ENCODE measurements at regions not wholly inside any gene's neighbourhood (a gene's known extent, or its start where the extent isn't known, plus 50 kb on each side); places are given as distances from the start of the nearest gene placed in this dataset.

DNA sequence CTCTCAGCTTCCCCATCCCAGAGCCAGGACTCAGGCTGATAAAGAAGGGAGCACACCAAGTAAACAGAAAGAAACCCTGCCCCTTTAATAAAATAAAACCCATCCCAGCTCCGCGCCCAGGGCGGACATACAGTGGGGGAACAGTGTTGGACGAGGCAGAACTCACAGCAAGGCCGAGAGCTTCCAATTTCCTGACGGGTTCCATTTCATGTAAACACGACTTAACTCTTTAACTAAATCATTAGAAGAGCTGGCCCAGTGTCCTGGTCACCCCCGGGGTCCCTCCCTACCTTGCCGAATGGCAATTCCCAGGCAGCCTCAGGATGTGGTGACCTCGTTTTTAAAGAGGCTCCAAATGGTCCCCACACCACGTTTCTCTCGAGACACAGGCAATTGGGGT, 340.7 kb downstream of the FOXL1 start:
- Histone ChIP-seq H3K36me3 (ENCODE audit: control insufficient read depth, insufficient read depth, low read length) (no peaks in the 10 kb centered on the region), H3K27ac (ENCODE audit: insufficient read depth, low read depth, low read length, poor library complexity, severe bottlenecking) (no peak overlapping the region), H3K4me3 (ENCODE audit: insufficient read depth, low read depth, low read length) (no peak overlapping the region), H3K9me3 (ENCODE audit: control insufficient read depth, low read length) (no peaks in the 10 kb centered on the region), H3K27me3 (ENCODE audit: control insufficient read depth, insufficient read depth, low read length, poor library complexity, severe bottlenecking) (no peaks in the 10 kb centered on the region), H3K4me1 (ENCODE audit: control insufficient read depth, insufficient read depth, low read length) (no peaks in the 10 kb centered on the region)
- 90 to 92% methylated on average over 12 of the region's 12 CpGs for WGBS, 2 experiments

DNA sequence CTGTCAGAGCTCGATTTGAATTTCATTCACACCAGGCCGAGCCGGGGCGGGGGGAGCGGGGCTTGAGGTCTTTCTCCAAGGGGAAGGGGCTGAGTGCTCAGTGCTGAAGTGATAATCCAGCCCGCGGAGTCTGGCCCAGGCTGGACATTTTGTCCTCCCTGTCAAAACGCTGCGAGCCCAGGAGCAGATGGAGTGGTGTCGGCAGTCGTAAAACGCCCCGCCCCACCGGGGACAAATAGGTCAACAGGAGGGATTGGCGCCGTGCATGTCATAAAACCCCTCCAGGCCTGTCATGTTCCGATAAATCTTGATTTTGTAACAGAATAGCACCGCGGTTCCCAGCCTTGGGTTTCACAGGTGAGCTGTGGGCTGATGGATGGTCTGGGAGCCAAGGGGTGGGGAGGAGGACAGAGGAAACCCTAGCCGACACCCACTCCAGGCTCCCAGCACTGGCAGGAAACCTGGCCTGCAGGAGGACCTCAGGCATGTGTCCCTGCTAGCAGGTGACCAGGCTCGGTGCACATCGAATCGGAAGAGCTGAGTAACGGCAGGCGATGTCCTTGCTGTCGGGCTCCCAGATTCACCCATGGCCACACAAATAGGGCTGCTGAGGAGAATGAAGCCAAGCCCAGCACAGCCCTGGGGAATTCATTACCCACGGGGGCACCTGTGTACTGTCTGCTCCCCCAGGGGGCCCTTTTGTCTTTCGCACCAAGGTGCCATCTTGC, 341.4 kb downstream of the FOXL1 start:
- Histone ChIP-seq H3K4me1 (ENCODE audit: control insufficient read depth, insufficient read depth, low read length) (no peaks in the 10 kb centered on the region), H3K27ac (ENCODE audit: insufficient read depth, low read depth, low read length, poor library complexity, severe bottlenecking) (no peak overlapping the region), H3K36me3 (ENCODE audit: control insufficient read depth, insufficient read depth, low read length) (no peaks in the 10 kb centered on the region), H3K9me3 (ENCODE audit: control insufficient read depth, low read length) (no peaks in the 10 kb centered on the region), H3K27me3 (ENCODE audit: control insufficient read depth, insufficient read depth, low read length, poor library complexity, severe bottlenecking) (no peaks in the 10 kb centered on the region), H3K4me3 (ENCODE audit: insufficient read depth, low read depth, low read length) (no peak overlapping the region)
- WGBS, 2 experiments: 90 to 93% methylated on average over 28 of the region's 28 CpGs

DNA sequence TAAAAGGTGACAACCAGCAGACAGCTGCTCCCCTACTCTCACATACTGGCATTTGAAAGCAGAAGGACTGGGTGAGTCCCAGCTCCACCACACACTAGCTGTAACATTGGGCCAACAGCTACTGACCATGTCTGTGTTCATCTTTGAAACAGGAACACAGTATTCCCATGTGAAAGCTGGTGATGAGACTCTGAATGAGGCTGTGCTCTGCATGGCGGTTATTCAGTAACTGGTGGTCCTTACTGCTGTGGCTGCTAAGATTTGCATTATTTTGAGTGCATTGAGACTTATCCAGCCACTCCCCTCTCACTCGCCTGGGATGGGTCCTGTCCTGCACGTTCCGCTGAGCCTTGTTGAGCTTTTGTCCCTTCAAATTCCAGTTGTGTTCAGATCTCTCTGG, 342.9 kb downstream of the FOXL1 start:
- Histone ChIP-seq H3K36me3 (ENCODE audit: control insufficient read depth, insufficient read depth, low read length) (no peaks in the 10 kb centered on the region), H3K4me3 (ENCODE audit: insufficient read depth, low read depth, low read length) (no peak overlapping the region), H3K9me3 (ENCODE audit: control insufficient read depth, low read length) (no peaks in the 10 kb centered on the region), H3K27ac (ENCODE audit: insufficient read depth, low read depth, low read length, poor library complexity, severe bottlenecking) (no peak overlapping the region), H3K4me1 (ENCODE audit: control insufficient read depth, insufficient read depth, low read length) (peaks cover under 1% of the 10 kb centered on the region), H3K27me3 (ENCODE audit: control insufficient read depth, insufficient read depth, low read length, poor library complexity, severe bottlenecking) (no peaks in the 10 kb centered on the region)
- WGBS, 2 experiments: 93 to 94% methylated on average over 4 of the region's 4 CpGs

DNA sequence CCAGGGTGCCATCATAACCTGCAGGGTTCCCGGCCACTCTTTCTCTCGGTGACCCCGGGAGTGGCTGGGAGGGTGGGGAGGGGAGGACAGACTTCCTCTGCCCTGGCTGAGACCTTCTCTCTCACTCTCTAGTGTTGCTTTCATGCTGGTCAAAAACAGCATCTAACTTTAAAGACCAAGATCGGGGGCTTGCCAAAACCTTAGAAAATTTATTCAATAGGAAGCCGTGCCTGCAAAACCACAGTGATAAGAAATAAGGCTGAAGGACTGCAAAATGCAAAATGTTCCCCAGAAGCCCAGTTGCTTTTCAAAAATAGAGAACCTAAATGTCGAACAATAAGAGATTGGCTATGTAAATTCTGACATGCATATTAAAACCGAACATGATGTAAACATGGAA, 344.0 kb downstream of the FOXL1 start:
- peaks cover 4% of the 10 kb centered on the region for H3K4me1 ChIP-seq (ENCODE audit: control insufficient read depth, insufficient read depth, low read length)
- H3K27me3 ChIP-seq (ENCODE audit: control insufficient read depth, insufficient read depth, low read length, poor library complexity, severe bottlenecking): no peaks in the 10 kb centered on the region
- no peak overlapping the region for H3K4me3 ChIP-seq (ENCODE audit: insufficient read depth, low read depth, low read length)
- H3K36me3 ChIP-seq (ENCODE audit: control insufficient read depth, insufficient read depth, low read length): no peaks in the 10 kb centered on the region
- H3K27ac ChIP-seq (ENCODE audit: insufficient read depth, low read depth, low read length, poor library complexity, severe bottlenecking): no peak overlapping the region
- no peaks in the 10 kb centered on the region for H3K9me3 ChIP-seq (ENCODE audit: control insufficient read depth, low read length)
- WGBS, 2 experiments: 90 to 94% methylated on average over 7 of the region's 7 CpGs

DNA sequence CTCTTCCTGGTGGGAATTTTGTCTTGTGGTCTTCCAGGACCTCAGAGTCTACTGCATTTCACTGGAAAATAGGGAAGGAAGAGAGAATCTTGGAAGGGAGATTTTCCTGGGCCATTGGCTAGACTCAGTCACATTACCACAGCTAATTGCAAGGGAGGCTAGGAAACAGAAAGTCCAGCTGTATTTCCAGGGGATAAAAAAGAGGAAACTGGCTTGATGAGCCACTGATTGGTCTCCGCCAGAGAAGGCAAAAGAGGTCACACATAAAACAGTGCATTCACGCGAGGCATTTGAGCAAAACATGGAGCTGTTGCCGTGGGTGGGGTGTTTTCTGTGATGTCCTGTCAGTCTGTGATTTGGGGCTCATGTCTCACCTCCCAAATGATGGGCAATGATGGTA, 345.3 kb downstream of the FOXL1 start:
- WGBS, 2 experiments: 96 to 97% methylated on average over 4 of the region's 4 CpGs
- Histone ChIP-seq H3K27ac (ENCODE audit: insufficient read depth, low read depth, low read length, poor library complexity, severe bottlenecking) (no peak overlapping the region), H3K9me3 (ENCODE audit: control insufficient read depth, low read length) (no peaks in the 10 kb centered on the region)

DNA sequence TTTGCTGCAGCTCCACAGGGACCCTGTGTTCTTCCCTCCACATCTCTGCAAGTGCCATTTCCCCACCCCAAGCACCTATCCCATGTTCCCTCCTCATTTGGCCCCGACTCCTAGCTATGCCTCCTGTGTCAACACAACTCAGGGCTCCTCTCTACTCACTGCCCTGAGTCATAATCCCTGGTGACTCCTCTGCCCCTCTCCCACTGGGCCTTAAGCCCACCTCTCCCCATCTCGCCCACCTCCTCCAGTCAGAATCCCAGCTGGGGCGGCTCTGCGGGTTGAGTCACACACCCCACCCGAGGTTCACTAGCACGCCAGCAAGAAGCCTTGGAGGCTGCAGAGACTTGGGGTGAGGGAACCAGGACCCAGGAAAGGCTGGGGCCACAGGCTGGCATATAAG, 346.2 kb downstream of the FOXL1 start:
- H3K4me1 ChIP-seq (ENCODE audit: control insufficient read depth, insufficient read depth, low read length): peaks cover 4% of the 10 kb centered on the region
- no peaks in the 10 kb centered on the region for H3K9me3 ChIP-seq (ENCODE audit: control insufficient read depth, low read length)
- no peak overlapping the region for H3K27ac ChIP-seq (ENCODE audit: insufficient read depth, low read depth, low read length, poor library complexity, severe bottlenecking)
- H3K36me3 ChIP-seq (ENCODE audit: control insufficient read depth, insufficient read depth, low read length): no peaks in the 10 kb centered on the region
- 92 to 94% methylated on average over 6 of the region's 6 CpGs for WGBS, 2 experiments
- H3K27me3 ChIP-seq (ENCODE audit: control insufficient read depth, insufficient read depth, low read length, poor library complexity, severe bottlenecking): peaks cover 4% of the 10 kb centered on the region
- no peak overlapping the region for H3K4me3 ChIP-seq (ENCODE audit: insufficient read depth, low read depth, low read length)

More for the DNA sequence above, 345.3 kb downstream of the FOXL1 start:
- Histone ChIP-seq H3K36me3 (ENCODE audit: control insufficient read depth, insufficient read depth, low read length) (no peaks in the 10 kb centered on the region), H3K27me3 (ENCODE audit: control insufficient read depth, insufficient read depth, low read length, poor library complexity, severe bottlenecking) (no peaks in the 10 kb centered on the region), H3K4me1 (ENCODE audit: control insufficient read depth, insufficient read depth, low read length) (peaks cover 4% of the 10 kb centered on the region), H3K4me3 (ENCODE audit: insufficient read depth, low read depth, low read length) (no peak overlapping the region)

DNA sequence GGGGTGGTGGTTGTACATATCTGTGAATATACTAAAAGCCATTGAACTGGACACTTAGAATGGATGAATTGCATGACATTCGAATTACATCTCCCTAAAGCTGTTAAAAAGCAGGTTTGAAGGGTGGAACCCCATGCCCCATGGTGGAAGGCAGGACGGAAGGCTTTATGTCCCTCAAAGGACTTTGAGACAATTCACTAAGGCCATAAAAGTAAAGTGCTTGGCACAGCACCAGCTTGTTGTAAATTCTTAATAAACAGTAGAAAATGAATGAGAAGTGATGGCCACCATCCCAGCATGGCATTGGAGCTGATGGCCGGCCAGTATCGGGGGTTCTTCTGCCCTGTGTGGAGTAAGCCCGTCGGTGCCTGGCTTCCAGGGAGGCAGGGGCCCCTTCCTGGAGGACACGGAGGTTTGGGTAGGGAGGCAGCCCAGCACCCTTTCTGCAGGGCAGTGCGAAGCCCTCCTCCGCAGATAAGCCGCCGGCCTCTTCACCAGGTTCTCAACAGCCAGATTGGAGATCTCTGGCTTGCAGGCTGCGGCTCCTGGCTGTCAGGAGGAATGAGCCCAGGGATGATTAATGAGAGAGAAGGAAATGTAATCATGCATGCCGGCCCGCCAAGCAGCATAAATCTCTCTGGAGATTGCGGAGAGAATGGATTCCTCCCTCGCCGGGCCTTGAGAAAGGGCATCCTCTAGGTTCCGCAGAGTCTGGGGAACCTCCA, 346.9 kb downstream of the FOXL1 start:
- Histone ChIP-seq H3K36me3 (ENCODE audit: control insufficient read depth, insufficient read depth, low read length) (no peaks in the 10 kb centered on the region), H3K27me3 (ENCODE audit: control insufficient read depth, insufficient read depth, low read length, poor library complexity, severe bottlenecking) (peaks cover 4% of the 10 kb centered on the region), H3K4me3 (ENCODE audit: insufficient read depth, low read depth, low read length) (no peak overlapping the region), H3K9me3 (ENCODE audit: control insufficient read depth, low read length) (no peaks in the 10 kb centered on the region), H3K4me1 (ENCODE audit: control insufficient read depth, insufficient read depth, low read length) (peaks cover 4% of the 10 kb centered on the region), H3K27ac (ENCODE audit: insufficient read depth, low read depth, low read length, poor library complexity, severe bottlenecking) (no peak overlapping the region)
- WGBS, 2 experiments: 92 to 93% methylated on average over 18 of the region's 18 CpGs

DNA sequence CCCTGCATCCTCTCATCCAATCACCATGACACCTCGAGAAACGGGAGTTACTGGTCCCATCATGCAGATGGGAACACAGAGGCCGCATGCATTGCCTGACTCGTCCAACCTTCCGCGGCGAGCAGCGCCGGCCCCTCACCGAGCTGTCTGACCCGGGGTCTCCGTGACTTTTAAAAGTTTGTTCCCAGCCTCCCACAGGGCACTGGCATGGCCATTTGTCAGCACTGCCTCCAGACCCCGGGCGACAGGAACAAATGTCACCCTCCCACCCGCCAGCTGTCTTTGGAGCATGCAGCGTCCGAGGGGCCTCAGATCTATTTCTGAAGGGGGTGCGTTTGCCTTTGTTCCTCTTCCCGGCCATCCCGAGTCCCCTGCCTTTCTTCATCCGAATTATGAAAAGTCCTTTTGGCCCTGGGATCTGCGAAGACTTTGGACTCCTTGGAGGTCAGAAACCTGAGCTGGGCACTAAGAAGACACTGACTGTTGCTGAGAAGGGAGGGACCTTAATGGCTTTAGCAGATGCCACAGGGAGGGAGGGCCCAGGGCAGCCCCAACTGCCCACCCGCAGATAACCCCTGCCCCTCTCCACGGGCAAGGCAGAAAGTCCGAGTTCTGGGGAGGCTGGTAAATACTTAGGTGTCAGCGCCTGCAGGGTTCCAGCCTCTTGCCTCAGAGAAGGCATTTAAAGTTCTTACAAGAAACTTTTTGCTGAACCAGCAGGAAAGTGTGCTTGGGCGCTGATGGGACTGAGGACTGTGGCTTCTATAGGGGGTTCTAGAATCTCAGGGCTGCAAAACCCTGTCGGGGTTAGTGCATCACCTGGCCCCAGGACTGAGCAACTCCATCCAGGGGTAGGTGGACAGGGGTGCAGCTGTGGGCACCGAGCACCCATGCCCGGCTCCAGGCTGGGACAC, 348.1 kb downstream of the FOXL1 start:
- H3K27ac ChIP-seq (ENCODE audit: insufficient read depth, low read depth, low read length, poor library complexity, severe bottlenecking): no peak overlapping the region
- peaks cover 4% of the 10 kb centered on the region for H3K4me1 ChIP-seq (ENCODE audit: control insufficient read depth, insufficient read depth, low read length)
- H3K27me3 ChIP-seq (ENCODE audit: control insufficient read depth, insufficient read depth, low read length, poor library complexity, severe bottlenecking): peaks cover 4% of the 10 kb centered on the region
- H3K36me3 ChIP-seq (ENCODE audit: control insufficient read depth, insufficient read depth, low read length): no peaks in the 10 kb centered on the region
- no peaks in the 10 kb centered on the region for H3K9me3 ChIP-seq (ENCODE audit: control insufficient read depth, low read length)
- 88 to 90% methylated on average over 30 of the region's 30 CpGs for WGBS, 2 experiments
- no peak overlapping the region for H3K4me3 ChIP-seq (ENCODE audit: insufficient read depth, low read depth, low read length)

DNA sequence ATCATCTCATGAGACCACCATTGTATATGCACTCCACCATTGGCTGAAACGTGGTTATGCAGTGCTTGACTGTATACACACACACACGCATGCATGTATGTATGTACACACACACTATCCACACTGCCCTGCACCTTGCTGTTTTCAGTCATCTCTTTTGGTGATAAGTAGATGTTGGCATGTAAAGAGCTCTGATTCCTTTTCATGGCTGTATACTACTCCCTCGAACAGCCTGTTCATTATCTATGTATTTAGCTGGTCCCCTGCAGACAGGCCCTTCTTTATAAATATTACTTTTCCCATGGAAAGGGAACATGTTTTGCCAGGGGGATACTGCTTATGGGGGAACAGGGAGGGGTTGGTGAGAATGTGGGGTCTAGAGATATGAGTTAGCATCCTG, 349.4 kb downstream of the FOXL1 start:
- Histone ChIP-seq H3K4me3 (ENCODE audit: insufficient read depth, low read depth, low read length) (no peak overlapping the region), H3K9me3 (ENCODE audit: control insufficient read depth, low read length) (no peaks in the 10 kb centered on the region), H3K27ac (ENCODE audit: insufficient read depth, low read depth, low read length, poor library complexity, severe bottlenecking) (no peak overlapping the region), H3K4me1 (ENCODE audit: control insufficient read depth, insufficient read depth, low read length) (peaks cover 4% of the 10 kb centered on the region), H3K27me3 (ENCODE audit: control insufficient read depth, insufficient read depth, low read length, poor library complexity, severe bottlenecking) (peaks cover 4% of the 10 kb centered on the region), H3K36me3 (ENCODE audit: control insufficient read depth, insufficient read depth, low read length) (no peaks in the 10 kb centered on the region)
- 93 to 99% methylated on average over 3 of the region's 3 CpGs for WGBS, 2 experiments

DNA sequence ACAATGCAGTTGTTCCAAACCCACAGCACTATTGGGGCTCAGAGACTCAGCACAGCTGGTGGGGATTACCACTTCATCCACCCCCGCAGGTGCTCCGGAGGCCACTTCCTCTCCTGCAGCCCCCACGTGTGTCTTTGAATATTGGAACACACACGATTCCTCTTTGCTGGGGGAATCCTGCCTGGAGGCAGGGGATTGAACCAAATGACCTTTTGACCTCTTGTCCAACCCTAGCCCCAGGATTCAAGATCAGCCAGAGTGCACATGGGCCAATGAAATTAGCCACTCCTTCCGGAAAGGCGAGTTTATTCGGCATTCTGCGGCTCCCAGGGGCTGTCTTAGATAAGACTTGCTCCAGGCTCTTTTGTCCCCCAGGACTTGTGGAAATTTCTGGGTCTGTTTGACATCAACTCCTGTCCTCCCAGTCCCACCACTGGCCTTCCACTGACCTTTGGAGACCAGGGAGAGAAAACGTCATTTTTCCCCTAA, 350.2 kb downstream of the FOXL1 start:
- Histone ChIP-seq H3K9me3 (ENCODE audit: control insufficient read depth, low read length) (no peaks in the 10 kb centered on the region), H3K4me1 (ENCODE audit: control insufficient read depth, insufficient read depth, low read length) (peaks cover 4% of the 10 kb centered on the region), H3K27ac (ENCODE audit: insufficient read depth, low read depth, low read length, poor library complexity, severe bottlenecking) (no peak overlapping the region), H3K27me3 (ENCODE audit: control insufficient read depth, insufficient read depth, low read length, poor library complexity, severe bottlenecking) (peaks cover 4% of the 10 kb centered on the region), H3K4me3 (ENCODE audit: insufficient read depth, low read depth, low read length) (no peak overlapping the region), H3K36me3 (ENCODE audit: control insufficient read depth, insufficient read depth, low read length) (no peaks in the 10 kb centered on the region)
- WGBS, 2 experiments: 82 to 86% methylated on average over 9 of the region's 9 CpGs
